MM.1S (cell line): ENCODE measurements at regions not wholly inside any gene's neighbourhood (a gene's known extent, or its start where the extent isn't known, plus 50 kb on each side); places are given as distances from the start of the nearest gene placed in this dataset.

Source experiments
- DNase-seq: peaks from one replicate; pipeline ENCODE4 v3.0.0-alpha.2; 2015
- H2AFZ ChIP-seq: fragments of 300-600 bp; sonication (generic); 2 replicates; pipeline ENCODE4 v1.6.0; 2016; ENCODE audit warnings: antibody characterized with exemption, low read length
- H3F3A ChIP-seq: fragments of 300-600 bp; sonication (generic); 2 replicates; pipeline ENCODE4 v1.6.1; 2016; ENCODE audit warnings: mild to moderate bottlenecking, antibody characterized with exemption, low read length, moderate library complexity, mixed read lengths; ENCODE audit not compliant: insufficient read depth
- H3K27ac ChIP-seq: fragments of 300-600 bp; sonication (generic); 2 replicates; pipeline ENCODE4 v1.5.1; 2016; ENCODE audit warnings: mild to moderate bottlenecking, low read length
- H3K27me3 ChIP-seq: fragments of 300-600 bp; sonication (generic); replicated peaks from 2 replicates; pipeline ENCODE4 v1.6.0; 2016; ENCODE audit warnings: low read length; ENCODE audit not compliant: insufficient read depth
- H3K36me3 ChIP-seq: fragments of 300-600 bp; sonication (generic); replicated peaks from 2 replicates; pipeline ENCODE4 v1.6.1; 2016; ENCODE audit warnings: mild to moderate bottlenecking, low read length, mixed read lengths; ENCODE audit not compliant: insufficient read depth
- H3K4me1 ChIP-seq: fragments of 300-600 bp; sonication (generic); 2 replicates; pipeline ENCODE4 v1.6.1; 2016; ENCODE audit warnings: low read length, mixed read lengths
- H3K4me2 ChIP-seq: fragments of 300-600 bp; sonication (generic); 2 replicates; pipeline ENCODE4 v1.6.0; 2016; ENCODE audit warnings: low read depth, low read length
- H3K4me3 ChIP-seq: fragments of 300-600 bp; sonication (generic); 2 replicates; pipeline ENCODE4 v1.5.1; 2016; ENCODE audit warnings: low read length, mixed read lengths
- H3K79me2 ChIP-seq: fragments of 300-600 bp; sonication (generic); 2 replicates; pipeline ENCODE4 v1.6.1; 2016; ENCODE audit warnings: mixed run types, low read length, mixed read lengths
- H3K9ac ChIP-seq: fragments of 300-600 bp; sonication (generic); 2 replicates; pipeline ENCODE4 v1.6.1; 2016; ENCODE audit warnings: low read length, mixed read lengths
- H3K9me2 ChIP-seq: fragments of 300-600 bp; sonication (generic); replicated peaks from 2 replicates; pipeline ENCODE4 v1.6.1; 2016; ENCODE audit warnings: mild to moderate bottlenecking, low read length, mixed read lengths; ENCODE audit not compliant: insufficient read depth
- H3K9me3 ChIP-seq: fragments of 300-600 bp; sonication (generic); replicated peaks from 2 replicates; pipeline ENCODE4 v1.6.1; 2016; ENCODE audit warnings: mild to moderate bottlenecking, low read length, mixed read lengths; ENCODE audit not compliant: insufficient read depth
- H4K20me1 ChIP-seq: fragments of 300-600 bp; sonication (generic); 2 replicates; pipeline ENCODE4 v1.6.1; 2016; ENCODE audit warnings: mild to moderate bottlenecking, low read length, moderate library complexity, mixed read lengths; ENCODE audit not compliant: insufficient read depth
- CTCF ChIP-seq: fragments of 300-600 bp; sonication (generic); IDR thresholded peaks from 2 replicates; pipeline ENCODE4 v1.5.1; 2016; ENCODE audit warnings: antibody characterized with exemption, low read length, mixed read lengths
- EZH2 ChIP-seq: fragments of 300-600 bp; sonication (generic); optimal IDR thresholded peaks from 2 replicates; pipeline ENCODE3; 2017; ENCODE audit warnings: low read depth, mild to moderate bottlenecking, antibody characterized with exemption, low read length, mixed read lengths
- EZH2phosphoT487 ChIP-seq: fragments of 300-600 bp; sonication (generic); IDR thresholded peaks from 2 replicates; pipeline ENCODE4 v1.6.1; 2018; ENCODE audit warnings: antibody characterized with exemption, low read length

DNA sequence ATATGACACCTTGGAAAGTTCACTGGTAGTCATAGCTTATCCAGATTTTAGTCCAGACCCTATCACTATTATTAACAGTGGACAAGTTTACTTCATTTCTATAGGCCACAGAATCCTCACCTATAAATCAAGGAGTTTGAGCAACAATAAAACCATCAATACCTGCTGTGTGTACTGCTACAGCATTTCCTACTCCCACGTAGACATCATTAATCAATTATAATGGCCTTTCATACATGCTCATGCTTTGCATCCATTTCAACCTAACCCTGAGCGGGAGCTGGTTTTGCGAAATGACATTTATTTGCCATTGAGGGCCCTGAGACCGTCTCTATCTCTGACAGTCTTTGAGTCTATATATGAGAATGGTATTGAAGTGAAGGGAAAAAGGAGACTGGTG is 312.3 kb downstream of the FAT3 start:
- H3K4me1 ChIP-seq = no peaks in the 10 kb centered on the region
- H3K36me3 ChIP-seq = no peaks in the 10 kb centered on the region
- H2AFZ ChIP-seq = no peak overlapping the region
- no peak overlapping the region for H3K4me3 ChIP-seq
- no peaks in the 10 kb centered on the region for H3F3A ChIP-seq
- H3K4me2 ChIP-seq = no peak overlapping the region
- no peak for TF ChIP-seq EZH2
- no peak for TF ChIP-seq EZH2phosphoT487
- no peak for TF ChIP-seq CTCF
- no peaks in the 10 kb centered on the region for H3K9me3 ChIP-seq
- DNase-seq = no peak
- H4K20me1 ChIP-seq = no peaks in the 10 kb centered on the region
- no peak overlapping the region for H3K9ac ChIP-seq
- H3K9me2 ChIP-seq = no peaks in the 10 kb centered on the region
- H3K27me3 ChIP-seq = no peaks in the 10 kb centered on the region
- H3K27ac ChIP-seq = no peak overlapping the region
- no peaks in the 10 kb centered on the region for H3K79me2 ChIP-seq

GRCh38 chr11:92540096-92540495 is 315.5 kb downstream of the FAT3 start:
- Histone ChIP-seq H3K9me3 (no peaks in the 10 kb centered on the region), H3K4me3 (no peak overlapping the region), H3K27me3 (no peaks in the 10 kb centered on the region), H4K20me1 (no peaks in the 10 kb centered on the region), H3K9ac (no peak overlapping the region), H3F3A (no peaks in the 10 kb centered on the region), H3K36me3 (no peaks in the 10 kb centered on the region), H3K9me2 (no peaks in the 10 kb centered on the region), H3K4me2 (no peak overlapping the region), H3K27ac (no peak overlapping the region), H3K4me1 (no peaks in the 10 kb centered on the region), H2AFZ (no peak overlapping the region), H3K79me2 (no peaks in the 10 kb centered on the region)
- no peak for TF ChIP-seq EZH2
- no peak for TF ChIP-seq CTCF
- TF ChIP-seq EZH2phosphoT487 = no peak
- DNase-seq = no peak

DNA sequence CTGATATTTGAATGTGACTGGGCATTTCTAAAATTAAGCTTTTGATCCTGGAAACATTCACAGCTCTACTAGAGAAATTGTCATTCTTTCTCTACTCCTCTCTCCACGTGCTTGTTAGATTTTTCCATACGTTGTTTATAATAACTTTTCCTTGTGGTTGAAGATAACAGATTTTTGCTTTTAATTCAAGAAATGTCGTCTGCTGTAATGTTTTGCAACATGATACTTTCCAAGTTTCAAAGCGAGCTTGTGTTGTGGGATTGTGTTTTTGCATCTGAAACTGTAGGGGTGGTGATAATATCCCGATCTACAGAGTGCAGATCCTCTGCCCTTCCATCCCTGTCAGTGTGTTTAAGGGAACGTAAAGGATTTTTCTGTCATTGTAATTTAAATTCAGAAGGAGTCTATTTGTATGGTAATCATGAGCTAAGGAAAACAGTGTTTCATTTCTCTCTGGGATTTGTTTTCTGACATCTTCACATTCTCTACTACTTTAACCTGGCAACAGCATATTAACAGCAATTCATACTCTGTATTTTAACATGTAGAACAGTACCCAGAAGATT is 321.4 kb downstream of the FAT3 start:
- H3K9ac ChIP-seq = no peak overlapping the region
- no peaks in the 10 kb centered on the region for H3K9me2 ChIP-seq
- no peak overlapping the region for H2AFZ ChIP-seq
- DNase-seq = no peak
- no peak overlapping the region for H3K27ac ChIP-seq
- H3K4me3 ChIP-seq = no peak overlapping the region
- no peaks in the 10 kb centered on the region for H3K27me3 ChIP-seq
- no peaks in the 10 kb centered on the region for H4K20me1 ChIP-seq
- H3K36me3 ChIP-seq = no peaks in the 10 kb centered on the region
- H3K9me3 ChIP-seq = no peaks in the 10 kb centered on the region
- no peak overlapping the region for H3K4me2 ChIP-seq
- no peaks in the 10 kb centered on the region for H3F3A ChIP-seq
- no peak for TF ChIP-seq EZH2phosphoT487
- no peak for TF ChIP-seq CTCF
- no peak for TF ChIP-seq EZH2
- no peaks in the 10 kb centered on the region for H3K4me1 ChIP-seq
- no peaks in the 10 kb centered on the region for H3K79me2 ChIP-seq
